ENCODE measurements at regions not wholly inside any gene's neighbourhood (a gene's known extent, or its start where the extent isn't known, plus 50 kb on each side); places are given as distances from the start of the nearest gene placed in this dataset.
"Not testable (repeated sequence)": the region's sequence is repeated elsewhere in the genome, so short reads cannot be mapped to it uniquely, and the experiment has no call there.

GRCh38 chr9:107768224-107768623 lies 278.7 kb upstream of the KLF4 start:
- Mint-ChIP-seq H3K27ac (no peak overlapping the region), H3K36me3 (ENCODE audit: low read depth) (no peaks in the 10 kb centered on the region), H3K9me3 (peaks cover 9% of the 10 kb centered on the region), H3K4me3 (no peak overlapping the region), H3K4me1 (ENCODE audit: low read depth) (no peaks in the 10 kb centered on the region), H3K27me3 (ENCODE audit: low read depth) (no peaks in the 10 kb centered on the region)

GRCh38 chr9:107767711-107768110 lies 278.1 kb upstream of the KLF4 start:
- no peaks in the 10 kb centered on the region for H3K27me3 Mint-ChIP-seq (ENCODE audit: low read depth)
- H3K36me3 Mint-ChIP-seq (ENCODE audit: low read depth): no peaks in the 10 kb centered on the region
- H3K27ac Mint-ChIP-seq: no peak overlapping the region
- H3K9me3 Mint-ChIP-seq: peaks cover 9% of the 10 kb centered on the region
- no peak overlapping the region for H3K4me3 Mint-ChIP-seq
- no peaks in the 10 kb centered on the region for H3K4me1 Mint-ChIP-seq (ENCODE audit: low read depth)

DNA sequence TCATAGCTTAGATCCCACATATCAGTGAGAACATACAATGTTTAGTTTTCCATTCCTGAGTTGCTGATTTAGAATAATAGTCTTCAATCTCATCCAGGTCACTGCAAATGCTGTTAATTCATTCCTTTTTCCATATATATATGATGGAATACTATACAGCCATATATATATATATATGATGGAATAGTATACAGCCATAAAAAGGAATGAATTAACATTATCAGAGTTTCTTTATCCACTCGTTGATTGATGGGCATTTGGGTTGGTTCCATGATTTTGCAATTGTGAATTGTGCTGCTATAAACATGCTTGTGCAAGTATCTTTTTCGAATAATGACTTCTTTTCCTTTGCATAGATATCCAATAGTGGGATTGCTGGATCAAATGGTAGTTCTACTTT lies 273.9 kb upstream of the KLF4 start:
- H3K27ac Mint-ChIP-seq; H3K4me3 Mint-ChIP-seq; H3K36me3 Mint-ChIP-seq (ENCODE audit: low read depth); H3K4me1 Mint-ChIP-seq (ENCODE audit: low read depth); H3K27me3 Mint-ChIP-seq (ENCODE audit: low read depth): not testable (repeated sequence)
- peaks cover 12% of the 10 kb centered on the region for H3K9me3 Mint-ChIP-seq

DNA sequence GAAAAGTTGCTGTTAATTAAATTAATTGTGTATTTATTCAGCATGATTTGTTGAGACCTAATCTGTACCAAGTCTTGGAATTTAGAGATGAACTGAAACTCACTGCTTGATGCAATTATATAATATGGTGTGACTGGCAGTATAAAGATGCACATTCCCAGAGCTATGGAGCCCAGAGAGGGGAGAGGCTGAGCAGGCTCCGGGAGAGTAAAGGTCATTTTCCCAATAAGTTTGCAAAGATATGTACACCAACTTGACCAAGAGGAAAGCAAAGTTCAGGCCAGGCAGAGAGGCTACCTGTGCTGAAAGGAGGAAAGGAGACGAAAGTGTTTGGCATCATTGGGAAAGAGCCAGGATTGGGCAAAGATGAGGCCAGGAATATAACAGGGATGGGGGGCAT lies 271.7 kb upstream of the KLF4 start:
- no peak overlapping the region for H3K4me3 Mint-ChIP-seq
- peaks cover 12% of the 10 kb centered on the region for H3K9me3 Mint-ChIP-seq
- no peaks in the 10 kb centered on the region for H3K4me1 Mint-ChIP-seq (ENCODE audit: low read depth)

GRCh38 chr9:107760469-107761242 lies 271.1 kb upstream of the KLF4 start:
- Mint-ChIP-seq H3K27ac (no peak overlapping the region), H3K27me3 (ENCODE audit: low read depth) (no peaks in the 10 kb centered on the region), H3K4me3 (no peak overlapping the region), H3K4me1 (ENCODE audit: low read depth) (no peaks in the 10 kb centered on the region), H3K9me3 (peaks cover 13% of the 10 kb centered on the region), H3K36me3 (ENCODE audit: low read depth) (no peaks in the 10 kb centered on the region)

More for the DNA sequence above, 271.7 kb upstream of the KLF4 start:
- no peak overlapping the region for H3K27ac Mint-ChIP-seq
- no peaks in the 10 kb centered on the region for H3K27me3 Mint-ChIP-seq (ENCODE audit: low read depth)
- H3K36me3 Mint-ChIP-seq (ENCODE audit: low read depth): no peaks in the 10 kb centered on the region

DNA sequence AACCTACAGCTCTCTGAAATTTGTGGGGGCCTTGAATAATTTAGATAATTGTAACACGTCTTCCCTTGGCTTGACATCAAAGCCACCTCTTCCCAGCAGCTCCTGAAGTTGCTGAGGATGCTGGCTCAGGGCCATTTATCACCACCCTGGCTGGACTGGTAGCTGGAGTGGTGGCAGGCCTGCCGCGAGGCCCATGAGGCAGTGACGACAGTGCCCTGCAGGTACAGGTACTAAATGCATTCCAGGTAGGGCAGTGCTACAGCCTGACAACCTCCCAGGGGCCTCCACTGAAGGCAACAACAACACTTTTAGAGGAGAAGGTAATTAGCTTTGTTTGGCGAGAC lies 270.2 kb upstream of the KLF4 start:
- Mint-ChIP-seq H3K4me3 (no peak overlapping the region), H3K4me1 (ENCODE audit: low read depth) (no peaks in the 10 kb centered on the region), H3K27me3 (ENCODE audit: low read depth) (no peaks in the 10 kb centered on the region), H3K36me3 (ENCODE audit: low read depth) (no peaks in the 10 kb centered on the region), H3K27ac (no peak overlapping the region), H3K9me3 (peaks cover 18% of the 10 kb centered on the region)

DNA sequence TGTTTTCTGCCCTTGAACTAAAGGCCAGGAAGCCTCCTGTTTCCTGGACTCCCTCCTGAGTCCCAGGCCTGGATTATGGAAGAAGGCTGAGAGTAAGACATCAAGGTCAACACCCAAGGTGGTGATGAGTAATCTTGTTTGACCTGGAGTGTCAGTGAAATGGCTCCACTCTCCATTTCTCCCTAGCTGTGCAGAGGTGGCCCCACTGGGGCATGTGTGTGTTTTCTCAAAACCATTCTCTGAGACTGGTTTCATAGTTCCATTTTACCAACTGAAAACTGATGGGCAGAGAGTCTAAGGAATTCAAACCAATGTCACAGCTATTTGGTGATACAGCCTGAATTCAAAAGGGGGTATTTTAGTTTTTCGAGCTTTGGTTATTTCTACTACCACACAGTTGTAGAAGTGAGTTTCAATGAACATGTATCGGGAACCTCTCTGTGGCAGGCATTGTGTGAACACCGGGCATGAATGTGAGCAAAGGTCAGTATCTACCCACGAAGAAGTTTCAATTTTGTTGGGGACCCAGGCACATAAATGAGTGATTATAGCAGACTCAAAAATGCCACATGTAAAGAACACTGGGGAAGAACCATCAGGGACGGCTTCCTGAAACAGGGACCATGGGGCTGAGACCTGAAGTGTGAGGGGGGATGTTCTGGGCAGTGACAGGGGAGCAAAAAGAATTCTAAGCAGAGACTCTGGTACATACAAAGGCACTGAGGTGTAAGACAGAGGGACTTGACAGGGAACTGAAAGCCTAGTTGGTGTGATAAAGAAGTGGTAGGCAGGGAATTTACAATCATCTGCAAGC lies 269.6 kb upstream of the KLF4 start:
- no peaks in the 10 kb centered on the region for H3K36me3 Mint-ChIP-seq (ENCODE audit: low read depth)
- H3K4me3 Mint-ChIP-seq: no peak overlapping the region
- no peaks in the 10 kb centered on the region for H3K27me3 Mint-ChIP-seq (ENCODE audit: low read depth)
- peaks cover 16% of the 10 kb centered on the region for H3K9me3 Mint-ChIP-seq
- H3K4me1 Mint-ChIP-seq (ENCODE audit: low read depth): no peaks in the 10 kb centered on the region
- H3K27ac Mint-ChIP-seq: no peak overlapping the region

DNA sequence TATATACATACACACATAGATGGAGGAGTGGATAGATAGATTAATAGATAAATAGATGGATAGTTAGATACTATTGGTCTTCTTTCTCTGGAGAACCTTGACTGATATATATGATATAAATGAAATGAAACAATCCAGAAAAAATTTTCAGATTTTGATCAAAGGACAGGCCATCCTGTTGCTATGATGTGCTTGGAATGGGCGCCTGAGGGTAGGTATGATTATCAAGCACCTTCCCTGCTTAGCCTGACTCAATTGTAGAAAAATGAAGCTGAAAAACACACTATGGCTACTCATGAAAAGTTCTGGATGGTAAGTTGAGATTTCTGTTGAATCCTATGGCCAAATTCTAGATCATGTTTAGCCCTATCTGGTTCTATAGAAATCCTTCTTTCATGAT lies 266.5 kb upstream of the KLF4 start:
- Mint-ChIP-seq H3K9me3 (peaks cover 6% of the 10 kb centered on the region), H3K4me3 (no peak overlapping the region), H3K27me3 (ENCODE audit: low read depth) (no peaks in the 10 kb centered on the region), H3K4me1 (ENCODE audit: low read depth) (no peaks in the 10 kb centered on the region), H3K36me3 (ENCODE audit: low read depth) (no peaks in the 10 kb centered on the region), H3K27ac (no peak overlapping the region)

DNA sequence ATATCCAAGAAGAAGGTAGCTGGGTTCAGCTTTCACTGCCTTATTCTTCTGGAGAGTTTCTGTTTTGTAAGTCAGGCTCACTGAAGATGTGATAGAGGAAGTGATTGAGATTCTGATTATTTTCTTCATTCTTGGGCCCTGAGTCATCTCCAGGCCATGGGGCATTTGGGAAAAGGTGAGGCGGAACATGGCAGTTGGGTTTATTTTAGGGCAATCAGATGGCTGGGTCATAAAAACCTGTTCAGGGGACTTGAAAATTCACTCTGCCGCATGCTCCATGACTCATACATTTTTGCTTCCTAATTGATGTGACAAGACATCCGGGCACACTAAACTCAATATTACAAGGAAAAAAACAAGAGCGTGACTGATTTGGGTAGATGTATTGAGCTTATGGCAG lies 265.7 kb upstream of the KLF4 start:
- H3K27me3 Mint-ChIP-seq (ENCODE audit: low read depth): no peaks in the 10 kb centered on the region
- no peaks in the 10 kb centered on the region for H3K4me1 Mint-ChIP-seq (ENCODE audit: low read depth)
- H3K4me3 Mint-ChIP-seq: no peak overlapping the region
- H3K27ac Mint-ChIP-seq: no peak overlapping the region
- H3K9me3 Mint-ChIP-seq: peaks cover 6% of the 10 kb centered on the region
- H3K36me3 Mint-ChIP-seq (ENCODE audit: low read depth): no peaks in the 10 kb centered on the region

DNA sequence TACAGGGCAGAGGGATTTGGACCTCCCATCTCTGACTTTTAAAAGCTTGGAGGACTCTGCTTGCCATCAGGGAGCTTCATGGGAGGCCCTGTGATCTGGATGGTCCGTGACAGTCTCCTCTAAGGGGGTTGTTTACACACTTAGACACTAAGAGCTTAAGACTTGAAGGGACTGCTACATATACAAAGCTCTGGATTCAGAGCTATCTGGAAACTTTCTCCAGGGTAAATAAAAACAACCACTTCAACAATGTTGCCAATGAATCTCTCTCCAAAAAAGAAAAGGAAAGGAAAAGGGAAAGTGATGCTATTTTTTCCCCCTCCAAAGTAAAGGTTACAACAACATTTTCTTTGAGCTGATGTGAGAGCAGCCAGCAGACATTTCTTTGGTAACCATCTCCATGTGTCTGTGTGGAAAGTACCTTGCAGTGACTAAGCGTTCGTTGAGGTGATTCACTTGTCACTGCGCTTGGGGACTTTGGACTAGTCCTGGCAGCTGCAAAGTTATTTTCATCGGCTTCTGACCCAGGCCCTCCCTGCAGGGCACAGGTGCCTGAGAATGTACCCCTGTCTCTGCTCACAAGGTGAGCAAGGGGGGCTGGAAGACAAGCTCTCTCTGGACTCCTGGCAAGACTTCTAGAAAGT lies 262.1 kb upstream of the KLF4 start:
- Mint-ChIP-seq H3K27me3 (ENCODE audit: low read depth) (no peaks in the 10 kb centered on the region), H3K9me3 (peaks cover 6% of the 10 kb centered on the region), H3K36me3 (ENCODE audit: low read depth) (no peaks in the 10 kb centered on the region), H3K4me1 (ENCODE audit: low read depth) (no peaks in the 10 kb centered on the region), H3K4me3 (no peak overlapping the region), H3K27ac (no peak overlapping the region)

GRCh38 chr9:107750741-107751566 lies 261.4 kb upstream of the KLF4 start:
- Mint-ChIP-seq H3K9me3 (peaks cover 6% of the 10 kb centered on the region), H3K27me3 (ENCODE audit: low read depth) (no peaks in the 10 kb centered on the region), H3K36me3 (ENCODE audit: low read depth) (no peaks in the 10 kb centered on the region), H3K4me3 (no peak overlapping the region), H3K4me1 (ENCODE audit: low read depth) (no peaks in the 10 kb centered on the region), H3K27ac (no peak overlapping the region)

GRCh38 chr9:107749787-107750444 lies 260.3 kb upstream of the KLF4 start:
- H3K4me3 Mint-ChIP-seq: no peak overlapping the region
- H3K27me3 Mint-ChIP-seq (ENCODE audit: low read depth): no peaks in the 10 kb centered on the region
- no peak overlapping the region for H3K27ac Mint-ChIP-seq
- no peaks in the 10 kb centered on the region for H3K36me3 Mint-ChIP-seq (ENCODE audit: low read depth)
- no peaks in the 10 kb centered on the region for H3K9me3 Mint-ChIP-seq
- H3K4me1 Mint-ChIP-seq (ENCODE audit: low read depth): no peaks in the 10 kb centered on the region

DNA sequence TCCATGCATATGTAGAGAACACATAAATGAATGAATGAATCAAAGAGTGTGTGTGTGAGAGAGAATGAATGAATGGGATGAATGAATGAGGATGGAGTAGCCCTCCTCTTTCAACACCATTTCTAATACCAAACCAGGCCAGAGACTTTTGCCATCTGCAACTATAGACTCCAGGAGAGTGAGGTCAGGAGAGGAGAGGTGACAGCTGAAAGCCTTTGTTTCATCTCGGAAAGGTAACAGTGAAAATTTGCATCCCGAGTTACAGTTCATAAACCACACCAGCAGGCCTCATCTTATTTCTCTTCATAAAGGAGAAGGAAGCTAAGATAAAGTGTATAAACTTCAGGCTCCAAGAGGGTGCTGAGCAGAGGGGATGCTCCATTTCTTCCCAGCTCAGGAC lies 255.3 kb upstream of the KLF4 start:
- Mint-ChIP-seq H3K4me3 (no peak overlapping the region), H3K27ac (no peak overlapping the region), H3K9me3 (no peaks in the 10 kb centered on the region), H3K4me1 (ENCODE audit: low read depth) (no peaks in the 10 kb centered on the region), H3K27me3 (ENCODE audit: low read depth) (no peaks in the 10 kb centered on the region), H3K36me3 (ENCODE audit: low read depth) (no peaks in the 10 kb centered on the region)
